ENCODE measurements at regions not wholly inside any gene's neighbourhood (a gene's known extent, or its start where the extent isn't known, plus 50 kb on each side); places are given as distances from the start of the nearest gene placed in this dataset.
"Not testable (repeated sequence)": the region's sequence is repeated elsewhere in the genome, so short reads cannot be mapped to it uniquely, and the experiment has no call there.

GRCh38 chr10:52368725-52369124, 54.6 kb downstream of the DKK1 start:
- peak; percentile 5 for DNase-seq
- in situ Hi-C loops (cut with HindIII; ENCODE audit: low pct_ligation_motif_present, low pct_unique_long_range_greater_than_20kb, low sequenced_read_pairs) = no loop called here

GRCh38 chr10:52374207-52374606, 60.1 kb downstream of the DKK1 start:
- in situ Hi-C loops (cut with HindIII; ENCODE audit: low pct_ligation_motif_present, low pct_unique_long_range_greater_than_20kb, low sequenced_read_pairs); DNase-seq: not testable (repeated sequence)

GRCh38 chr10:52376694-52377354, 62.7 kb downstream of the DKK1 start:
- no peak for DNase-seq
- in situ Hi-C loops (cut with HindIII; ENCODE audit: low pct_ligation_motif_present, low pct_unique_long_range_greater_than_20kb, low sequenced_read_pairs) = no loop called here

- in situ Hi-C loops (cut with HindIII; ENCODE audit: low pct_ligation_motif_present, low pct_unique_long_range_greater_than_20kb, low sequenced_read_pairs) = no loop called here
These were observed 64.0 kb downstream of the DKK1 start for GRCh38 chr10:52378124-52378523.

GRCh38 chr10:52379287-52379686, 65.2 kb downstream of the DKK1 start:
- no peak for DNase-seq
- in situ Hi-C loops (cut with HindIII; ENCODE audit: low pct_ligation_motif_present, low pct_unique_long_range_greater_than_20kb, low sequenced_read_pairs) = no loop called here

More at GRCh38 chr10:52378124-52378523, 64.0 kb downstream of the DKK1 start:
- DNase-seq = no peak

GRCh38 chr10:52383088-52383487, 69.0 kb downstream of the DKK1 start:
- in situ Hi-C loops (cut with HindIII; ENCODE audit: low pct_ligation_motif_present, low pct_unique_long_range_greater_than_20kb, low sequenced_read_pairs) = no loop called here
- DNase-seq = no peak

GRCh38 chr10:52387744-52388143, 73.7 kb downstream of the DKK1 start:
- DNase-seq = no peak
- in situ Hi-C loops (cut with HindIII; ENCODE audit: low pct_ligation_motif_present, low pct_unique_long_range_greater_than_20kb, low sequenced_read_pairs) = no loop called here

GRCh38 chr10:52390388-52390787, 76.3 kb downstream of the DKK1 start:
- no peak for DNase-seq
- in situ Hi-C loops (cut with HindIII; ENCODE audit: low pct_ligation_motif_present, low pct_unique_long_range_greater_than_20kb, low sequenced_read_pairs) = no loop called here

- in situ Hi-C loops (cut with HindIII; ENCODE audit: low pct_ligation_motif_present, low pct_unique_long_range_greater_than_20kb, low sequenced_read_pairs) = no loop called here
- DNase-seq = no peak
These were observed 78.0 kb downstream of the DKK1 start for GRCh38 chr10:52391927-52392602.

- DNase-seq = no peak
- in situ Hi-C loops (cut with HindIII; ENCODE audit: low pct_ligation_motif_present, low pct_unique_long_range_greater_than_20kb, low sequenced_read_pairs) = no loop called here
These were observed 80.2 kb downstream of the DKK1 start for GRCh38 chr10:52394246-52394645.

GRCh38 chr10:52400562-52400961, 86.5 kb downstream of the DKK1 start:
- in situ Hi-C loops (cut with HindIII; ENCODE audit: low pct_ligation_motif_present, low pct_unique_long_range_greater_than_20kb, low sequenced_read_pairs) = no loop called here
- DNase-seq = no peak

- in situ Hi-C loops (cut with HindIII; ENCODE audit: low pct_ligation_motif_present, low pct_unique_long_range_greater_than_20kb, low sequenced_read_pairs); DNase-seq: not testable (repeated sequence)
These were observed 89.7 kb downstream of the DKK1 start for GRCh38 chr10:52403801-52404200.

GRCh38 chr10:52409195-52409594, 95.1 kb downstream of the DKK1 start:
- in situ Hi-C loops (cut with HindIII; ENCODE audit: low pct_ligation_motif_present, low pct_unique_long_range_greater_than_20kb, low sequenced_read_pairs) = no loop called here
- no peak for DNase-seq

- in situ Hi-C loops (cut with HindIII; ENCODE audit: low pct_ligation_motif_present, low pct_unique_long_range_greater_than_20kb, low sequenced_read_pairs) = no loop called here
- no peak for DNase-seq
These were observed 95.8 kb downstream of the DKK1 start for GRCh38 chr10:52409928-52410327.

GRCh38 chr10:52410916-52411315, 96.8 kb downstream of the DKK1 start:
- no peak for DNase-seq
- in situ Hi-C loops (cut with HindIII; ENCODE audit: low pct_ligation_motif_present, low pct_unique_long_range_greater_than_20kb, low sequenced_read_pairs) = no loop called here

GRCh38 chr10:52419281-52419680, 105.2 kb downstream of the DKK1 start:
- in situ Hi-C loops (cut with HindIII; ENCODE audit: low pct_ligation_motif_present, low pct_unique_long_range_greater_than_20kb, low sequenced_read_pairs) = no loop called here
- DNase-seq = no peak

GRCh38 chr10:52420656-52421055, 106.6 kb downstream of the DKK1 start:
- no peak for DNase-seq

GRCh38 chr10:52423369-52423768, 109.3 kb downstream of the DKK1 start:
- in situ Hi-C loops (cut with HindIII; ENCODE audit: low pct_ligation_motif_present, low pct_unique_long_range_greater_than_20kb, low sequenced_read_pairs) = no loop called here
- no peak for DNase-seq

More at GRCh38 chr10:52420656-52421055, 106.6 kb downstream of the DKK1 start:
- in situ Hi-C loops (cut with HindIII; ENCODE audit: low pct_ligation_motif_present, low pct_unique_long_range_greater_than_20kb, low sequenced_read_pairs) = no loop called here

GRCh38 chr10:52424341-52424740, 110.3 kb downstream of the DKK1 start:
- in situ Hi-C loops (cut with HindIII; ENCODE audit: low pct_ligation_motif_present, low pct_unique_long_range_greater_than_20kb, low sequenced_read_pairs) = no loop called here
- no peak for DNase-seq

- in situ Hi-C loops (cut with HindIII; ENCODE audit: low pct_ligation_motif_present, low pct_unique_long_range_greater_than_20kb, low sequenced_read_pairs) = no loop called here
- no peak for DNase-seq
These were observed 120.7 kb downstream of the DKK1 start for GRCh38 chr10:52434734-52435133.

All from ACHN (cell line).